GM13976 (cell line): ENCODE measurements at regions not wholly inside any gene's neighbourhood (a gene's known extent, or its start where the extent isn't known, plus 50 kb on each side); places are given as distances from the start of the nearest gene placed in this dataset.

ENCODE experiments used
- DNase-seq: peaks from one replicate; pipeline ENCODE4 v3.0.0; 2012; ENCODE audit warnings: low spot score
- CTCF ChIP-seq: IDR thresholded peaks from 2 replicates; pipeline ENCODE4 v1.5.1; 2012; ENCODE audit warnings: borderline replicate concordance, mild to moderate bottlenecking; ENCODE audit not compliant: insufficient read depth; ENCODE audit errors: extremely low read depth, missing control alignments, control extremely low read depth
- in situ Hi-C: fragments of 300-500 bp; cut with MboI; formaldehyde crosslinking; loops from one replicate; pipeline ENCODE4 v1.12.0; 2022; ENCODE audit warnings: low sequenced_read_pairs, mixed read lengths, inconsistent platforms; ENCODE audit not compliant: unreplicated experiment

GRCh38 chr6:14259594-14260152, 142.1 kb downstream of the CD83 start:
- in situ Hi-C loops: no loop called here
- no peak for DNase-seq

GRCh38 chr6:14260839-14261238, 143.3 kb downstream of the CD83 start:
- in situ Hi-C loops: no loop called here
- TF ChIP-seq CTCF: no peak
- DNase-seq: no peak

More at GRCh38 chr6:14259594-14260152, 142.1 kb downstream of the CD83 start:
- no peak for TF ChIP-seq CTCF

- in situ Hi-C loops: no loop called here
- DNase-seq: no peak
- no peak for TF ChIP-seq CTCF
Observed at GRCh38 chr6:14263881-14264424, 146.4 kb downstream of the CD83 start.

- in situ Hi-C loops: no loop called here
- DNase-seq: no peak
- no peak for TF ChIP-seq CTCF
Observed at GRCh38 chr6:14265049-14266021, 147.8 kb downstream of the CD83 start.

GRCh38 chr6:14266266-14266665, 148.7 kb downstream of the CD83 start:
- in situ Hi-C loops: no loop called here
- DNase-seq: no peak
- TF ChIP-seq CTCF: no peak

- DNase-seq: no peak
- in situ Hi-C loops: no loop called here
- TF ChIP-seq CTCF: no peak
Observed at GRCh38 chr6:14267885-14268660, 150.5 kb downstream of the CD83 start.
